VCaP (cell line): ENCODE measurements at regions not wholly inside any gene's neighbourhood (a gene's known extent, or its start where the extent isn't known, plus 50 kb on each side); places are given as distances from the start of the nearest gene placed in this dataset.
"Not testable (repeated sequence)": the region's sequence is repeated elsewhere in the genome, so short reads cannot be mapped to it uniquely, and the experiment has no call there.

Experiments
- H3K27ac ChIP-seq: fragments of 450-650 bp; 2 replicates; pipeline ENCODE4 v1.5.1; 2017
- CTCF ChIP-seq: fragments of 450-650 bp; conservative IDR thresholded peaks from 2 replicates; pipeline ENCODE4 v1.5.1; 2017; ENCODE audit warnings: mild to moderate bottlenecking, moderate library complexity

GRCh38 chr4:42768125-42768748, 111.3 kb upstream of the ATP8A1 start:
- TF ChIP-seq CTCF, result no peak

GRCh38 chr4:42767669-42768068, 110.8 kb upstream of the ATP8A1 start:
- no peak overlapping the region for H3K27ac ChIP-seq
- no peak for TF ChIP-seq CTCF

More at GRCh38 chr4:42768125-42768748, 111.3 kb upstream of the ATP8A1 start:
- H3K27ac ChIP-seq, result no peak overlapping the region

GRCh38 chr4:42761804-42762203, 104.9 kb upstream of the ATP8A1 start:
- TF ChIP-seq CTCF, result no peak
- no peak overlapping the region for H3K27ac ChIP-seq

- H3K27ac ChIP-seq, result not testable (repeated sequence)
Observed at GRCh38 chr4:42754965-42755364, 98.1 kb upstream of the ATP8A1 start.

- TF ChIP-seq CTCF, result no peak
- H3K27ac ChIP-seq, result peak overlapping the region; percentile 67
Observed at GRCh38 chr4:42751587-42751986, 94.7 kb upstream of the ATP8A1 start.

- H3K27ac ChIP-seq, result peak overlapping the region; percentile 67
- TF ChIP-seq CTCF, result no peak
Observed at GRCh38 chr4:42750856-42751255, 94.0 kb upstream of the ATP8A1 start.

- peak; percentile 86 for TF ChIP-seq CTCF
- H3K27ac ChIP-seq, result peak overlapping the region; percentile 67
Observed at GRCh38 chr4:42750091-42750490, 93.2 kb upstream of the ATP8A1 start.

- TF ChIP-seq CTCF, result no peak
- no peak overlapping the region for H3K27ac ChIP-seq
Observed at GRCh38 chr4:42747971-42748370, 91.1 kb upstream of the ATP8A1 start.
